ENCODE measurements at regions not wholly inside any gene's neighbourhood (a gene's known extent, or its start where the extent isn't known, plus 50 kb on each side); places are given as distances from the start of the nearest gene placed in this dataset.

GRCh38 chr14:62158779-62159178 is 396.6 kb downstream of the SNAPC1 start:
- TF ChIP-seq CTCF (IDR thresholded peaks at IDR 0.05) (no peak), POLR2AphosphoS5 (IDR thresholded peaks at IDR 0.05; ENCODE audit: insufficient read depth in 1 of 2, low read depth in 1 of 2) (no peak), POLR2A (IDR thresholded peaks at IDR 0.05) (no peak)

Data from vagina (tissue), 2 donors.